WTC11 (cell line): ENCODE measurements at regions not wholly inside any gene's neighbourhood (a gene's known extent, or its start where the extent isn't known, plus 50 kb on each side); places are given as distances from the start of the nearest gene placed in this dataset.

ENCODE experiments used
- ARID4B ChIP-seq: sonication (generic); formaldehyde crosslinking; IDR thresholded peaks from 2 replicates; pipeline ENCODE4 v1.8.0; 2023; ENCODE audit warnings: missing genetic modification reagents, mild to moderate bottlenecking, borderline replicate concordance
- CREB1 ChIP-seq: sonication (generic); formaldehyde crosslinking; IDR thresholded peaks from 2 replicates; pipeline ENCODE4 v1.8.0; 2023; ENCODE audit warnings: mild to moderate bottlenecking, missing genetic modification reagents
- CTCF ChIP-seq: fragments of 200-600 bp; IDR thresholded peaks from 2 replicates; pipeline ENCODE4 v1.8.0; 2022; ENCODE audit warnings: antibody characterized with exemption
- JUN ChIP-seq: sonication (generic); formaldehyde crosslinking; IDR thresholded peaks from 2 replicates; pipeline ENCODE4 v1.8.0; 2023; ENCODE audit warnings: mild to moderate bottlenecking, missing genetic modification reagents
- NR1H2 ChIP-seq: sonication (generic); formaldehyde crosslinking; IDR thresholded peaks from 2 replicates; pipeline ENCODE4 v1.9.0; 2021; ENCODE audit warnings: mild to moderate bottlenecking, moderate library complexity, missing genetic modification reagents
- RELA ChIP-seq: sonication (generic); formaldehyde crosslinking; IDR thresholded peaks from 2 replicates; pipeline ENCODE4 v1.8.1; 2022; ENCODE audit warnings: missing genetic modification reagents, mild to moderate bottlenecking, borderline replicate concordance
- STAT6 ChIP-seq: sonication (generic); formaldehyde crosslinking; conservative IDR thresholded peaks from 2 replicates; pipeline ENCODE4 v1.8.1; 2023; ENCODE audit warnings: mild to moderate bottlenecking, low read depth, missing genetic modification reagents, moderate library complexity
- TP53 ChIP-seq: sonication (generic); formaldehyde crosslinking; IDR thresholded peaks from 2 replicates; pipeline ENCODE4 v1.8.1; 2023; ENCODE audit warnings: mild to moderate bottlenecking, missing genetic modification reagents
- USF1 ChIP-seq: sonication (generic); formaldehyde crosslinking; IDR thresholded peaks from 2 replicates; pipeline ENCODE4 v1.8.0; 2022; ENCODE audit warnings: mild to moderate bottlenecking, missing genetic modification reagents
- USF2 ChIP-seq: sonication (generic); formaldehyde crosslinking; IDR thresholded peaks from 2 replicates; pipeline ENCODE4 v1.8.1; 2023; ENCODE audit warnings: mild to moderate bottlenecking, missing genetic modification reagents, moderate library complexity

GRCh38 chr5:15284706-15285105 is 215.3 kb upstream of the FBXL7 start:
- TF ChIP-seq CTCF = no peak
- TF ChIP-seq RELA (CRISPR knock-in tag) = no peak
- no peak for TF ChIP-seq NR1H2
- TF ChIP-seq STAT6 (CRISPR knock-in tag) = no peak
- TF ChIP-seq USF1 (CRISPR knock-in tag) = no peak
- TF ChIP-seq TP53 (CRISPR knock-in tag) = no peak
- no peak for TF ChIP-seq USF2
- no peak for TF ChIP-seq CREB1 (CRISPR knock-in tag)
- no peak for TF ChIP-seq ARID4B (CRISPR knock-in tag)
- TF ChIP-seq JUN = no peak
